ENCODE measurements at regions not wholly inside any gene's neighbourhood (a gene's known extent, or its start where the extent isn't known, plus 50 kb on each side); places are given as distances from the start of the nearest gene placed in this dataset.

DNA sequence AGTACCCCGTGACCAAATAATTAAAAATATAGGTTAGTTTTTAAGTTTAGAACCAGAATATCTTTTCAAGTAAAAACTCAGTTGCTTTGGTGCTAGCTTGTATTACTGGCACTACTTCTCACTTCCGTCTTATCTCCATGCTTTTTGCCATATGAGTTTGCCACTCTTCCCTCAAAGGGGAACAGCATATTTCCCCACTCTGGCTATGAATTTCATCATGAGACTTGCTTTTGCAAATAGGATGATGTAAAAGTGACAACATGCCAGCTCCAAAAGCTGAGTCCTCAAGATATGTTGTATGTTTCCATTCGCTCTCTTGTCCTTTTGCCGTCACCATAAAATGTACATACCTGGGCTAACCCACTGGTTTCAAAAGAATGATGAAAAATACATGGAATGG, 178.1 kb upstream of the SEMA3A start:
- Histone ChIP-seq H3K27ac (ENCODE audit: low read depth in 1 of 3, low read length in 2 of 3) (no peak overlapping the region), H3K9me3 (ENCODE audit: control insufficient read depth in 2 of 2, insufficient read depth in 1 of 2, low read depth in 1 of 2, low read length in 1 of 2) (no peaks in the 10 kb centered on the region), H3K27me3 (ENCODE audit: control insufficient read depth in 3 of 3, insufficient read depth in 3 of 3, low read length in 3 of 3) (no peaks in the 10 kb centered on the region), H3K36me3 (ENCODE audit: control insufficient read depth in 3 of 3, insufficient read depth in 2 of 3, low read depth in 1 of 3, low read length in 3 of 3) (no peaks in the 10 kb centered on the region), H3K4me1 (ENCODE audit: control insufficient read depth in 3 of 3, insufficient read depth in 2 of 3, low read depth in 1 of 3, low read length in 2 of 3) (no peaks in the 10 kb centered on the region), H3K4me3 (ENCODE audit: low read depth in 1 of 3, low read length in 3 of 3) (no peak overlapping the region)
- DNase-seq = no peak
- WGBS, 3 donors = 87 to 93% (median 87%) methylated on average over 4 of the region's 4 CpGs
- FAIRE-seq = no peak

DNA sequence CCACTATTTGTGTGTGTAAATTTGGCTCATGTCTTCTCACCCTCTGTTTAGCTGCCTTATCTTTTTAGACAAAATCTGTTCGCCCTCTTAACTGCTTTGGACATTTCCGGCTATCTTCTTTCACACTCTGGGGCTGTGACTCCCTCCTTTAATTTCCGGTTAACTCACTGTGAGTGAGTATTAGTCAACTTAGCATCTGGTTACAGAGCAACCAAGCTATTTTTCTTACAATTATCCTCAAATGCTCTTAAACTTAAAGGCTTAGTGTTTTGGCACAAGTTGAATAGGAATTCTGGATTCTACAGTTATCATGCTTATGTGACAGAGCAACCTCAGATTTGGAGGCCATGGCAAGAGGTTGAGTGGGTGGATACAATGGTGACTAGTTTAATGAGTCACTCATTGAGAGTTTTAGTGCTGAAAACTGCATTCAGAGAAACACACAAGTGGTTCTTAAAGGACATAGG, 177.6 kb upstream of the SEMA3A start:
- no peaks in the 10 kb centered on the region for H3K27me3 ChIP-seq (ENCODE audit: control insufficient read depth in 3 of 3, insufficient read depth in 3 of 3, low read length in 3 of 3)
- WGBS, 3 donors = 76 to 81% (median 78%) methylated on average over 3 of the region's 3 CpGs
- FAIRE-seq = no peak
- DNase-seq = no peak
- H3K36me3 ChIP-seq (ENCODE audit: control insufficient read depth in 3 of 3, insufficient read depth in 2 of 3, low read depth in 1 of 3, low read length in 3 of 3) = no peaks in the 10 kb centered on the region
- no peaks in the 10 kb centered on the region for H3K9me3 ChIP-seq (ENCODE audit: control insufficient read depth in 2 of 2, insufficient read depth in 1 of 2, low read depth in 1 of 2, low read length in 1 of 2)
- H3K27ac ChIP-seq (ENCODE audit: low read depth in 1 of 3, low read length in 2 of 3) = no peak overlapping the region
- H3K4me1 ChIP-seq (ENCODE audit: control insufficient read depth in 3 of 3, insufficient read depth in 2 of 3, low read depth in 1 of 3, low read length in 2 of 3) = no peaks in the 10 kb centered on the region
- no peak overlapping the region for H3K4me3 ChIP-seq (ENCODE audit: low read depth in 1 of 3, low read length in 3 of 3)

- H3K27me3 ChIP-seq (ENCODE audit: control insufficient read depth in 3 of 3, insufficient read depth in 3 of 3, low read length in 3 of 3) = no peaks in the 10 kb centered on the region
- no peak overlapping the region for H3K4me3 ChIP-seq (ENCODE audit: low read depth in 1 of 3, low read length in 3 of 3)
- no peaks in the 10 kb centered on the region for H3K4me1 ChIP-seq (ENCODE audit: control insufficient read depth in 3 of 3, insufficient read depth in 2 of 3, low read depth in 1 of 3, low read length in 2 of 3)
- FAIRE-seq = no peak
- no peaks in the 10 kb centered on the region for H3K36me3 ChIP-seq (ENCODE audit: control insufficient read depth in 3 of 3, insufficient read depth in 2 of 3, low read depth in 1 of 3, low read length in 3 of 3)
- DNase-seq = no peak
- H3K27ac ChIP-seq (ENCODE audit: low read depth in 1 of 3, low read length in 2 of 3) = no peak overlapping the region
- no peaks in the 10 kb centered on the region for H3K9me3 ChIP-seq (ENCODE audit: control insufficient read depth in 2 of 2, insufficient read depth in 1 of 2, low read depth in 1 of 2, low read length in 1 of 2)
- 31 to 77% (median 49%) methylated on average over 2 of the region's 2 CpGs for WGBS, 3 donors
These were observed 175.5 kb upstream of the SEMA3A start for GRCh38 chr7:84370114-84370513.

- Histone ChIP-seq H3K36me3 (ENCODE audit: control insufficient read depth in 3 of 3, insufficient read depth in 2 of 3, low read depth in 1 of 3, low read length in 3 of 3) (no peaks in the 10 kb centered on the region), H3K4me3 (ENCODE audit: low read depth in 1 of 3, low read length in 3 of 3) (no peak overlapping the region), H3K4me1 (ENCODE audit: control insufficient read depth in 3 of 3, insufficient read depth in 2 of 3, low read depth in 1 of 3, low read length in 2 of 3) (no peaks in the 10 kb centered on the region), H3K27ac (ENCODE audit: low read depth in 1 of 3, low read length in 2 of 3) (no peak overlapping the region), H3K9me3 (ENCODE audit: control insufficient read depth in 2 of 2, insufficient read depth in 1 of 2, low read depth in 1 of 2, low read length in 1 of 2) (no peaks in the 10 kb centered on the region), H3K27me3 (ENCODE audit: control insufficient read depth in 3 of 3, insufficient read depth in 3 of 3, low read length in 3 of 3) (no peaks in the 10 kb centered on the region)
- 85 to 89% (median 86%) methylated on average over 1 of the region's 1 CpG for WGBS, 3 donors
- no peak for FAIRE-seq
- no peak for DNase-seq
These were observed 173.5 kb upstream of the SEMA3A start for GRCh38 chr7:84368122-84368521.

DNA sequence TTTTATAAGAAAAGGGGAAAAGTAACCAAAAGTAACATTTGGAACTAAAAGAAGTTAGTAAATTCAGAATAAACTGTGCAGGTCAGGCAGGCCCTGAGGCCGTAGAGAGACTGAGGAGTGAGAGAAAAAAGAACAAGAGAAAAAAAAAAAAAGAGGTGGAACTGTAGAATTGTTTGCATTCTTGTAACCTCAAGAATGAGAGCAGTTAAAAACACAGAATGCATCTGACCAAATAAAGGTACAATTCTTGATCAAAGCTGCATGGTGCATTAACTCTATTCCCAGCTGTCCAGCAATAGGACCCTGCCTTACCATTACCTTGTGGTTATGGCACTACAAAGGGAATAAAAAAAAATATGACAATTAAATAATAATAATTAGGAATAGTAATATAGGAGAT, 170.1 kb upstream of the SEMA3A start:
- Histone ChIP-seq H3K36me3 (ENCODE audit: control insufficient read depth in 3 of 3, insufficient read depth in 2 of 3, low read depth in 1 of 3, low read length in 3 of 3) (no peaks in the 10 kb centered on the region), H3K27ac (ENCODE audit: low read depth in 1 of 3, low read length in 2 of 3) (no peak overlapping the region), H3K27me3 (ENCODE audit: control insufficient read depth in 3 of 3, insufficient read depth in 3 of 3, low read length in 3 of 3) (no peaks in the 10 kb centered on the region), H3K9me3 (ENCODE audit: control insufficient read depth in 2 of 2, insufficient read depth in 1 of 2, low read depth in 1 of 2, low read length in 1 of 2) (no peaks in the 10 kb centered on the region), H3K4me3 (ENCODE audit: low read depth in 1 of 3, low read length in 3 of 3) (no peak overlapping the region), H3K4me1 (ENCODE audit: control insufficient read depth in 3 of 3, insufficient read depth in 2 of 3, low read depth in 1 of 3, low read length in 2 of 3) (no peaks in the 10 kb centered on the region)
- no peak for DNase-seq
- no peak for FAIRE-seq
- 77 to 85% (median 81%) methylated on average over 1 of the region's 1 CpG for WGBS, 3 donors

- FAIRE-seq (no peak), DNase-seq (no peak)
- Histone ChIP-seq H3K27me3 (ENCODE audit: control insufficient read depth in 3 of 3, insufficient read depth in 3 of 3, low read length in 3 of 3) (no peaks in the 10 kb centered on the region), H3K27ac (ENCODE audit: low read depth in 1 of 3, low read length in 2 of 3) (no peak overlapping the region), H3K36me3 (ENCODE audit: control insufficient read depth in 3 of 3, insufficient read depth in 2 of 3, low read depth in 1 of 3, low read length in 3 of 3) (no peaks in the 10 kb centered on the region), H3K4me1 (ENCODE audit: control insufficient read depth in 3 of 3, insufficient read depth in 2 of 3, low read depth in 1 of 3, low read length in 2 of 3) (no peaks in the 10 kb centered on the region), H3K4me3 (ENCODE audit: low read depth in 1 of 3, low read length in 3 of 3) (no peak overlapping the region), H3K9me3 (ENCODE audit: control insufficient read depth in 2 of 2, insufficient read depth in 1 of 2, low read depth in 1 of 2, low read length in 1 of 2) (no peaks in the 10 kb centered on the region)
These were observed 169.2 kb upstream of the SEMA3A start for GRCh38 chr7:84363741-84364140.

- no peaks in the 10 kb centered on the region for H3K9me3 ChIP-seq (ENCODE audit: control insufficient read depth in 2 of 2, insufficient read depth in 1 of 2, low read depth in 1 of 2, low read length in 1 of 2)
- no peak overlapping the region for H3K4me3 ChIP-seq (ENCODE audit: low read depth in 1 of 3, low read length in 3 of 3)
- H3K36me3 ChIP-seq (ENCODE audit: control insufficient read depth in 3 of 3, insufficient read depth in 2 of 3, low read depth in 1 of 3, low read length in 3 of 3) = no peaks in the 10 kb centered on the region
- H3K27ac ChIP-seq (ENCODE audit: low read depth in 1 of 3, low read length in 2 of 3) = no peak overlapping the region
- WGBS, 3 donors = 35 to 73% (median 56%) methylated on average over 1 of the region's 1 CpG
- DNase-seq (no peak), FAIRE-seq (no peak)
- no peaks in the 10 kb centered on the region for H3K27me3 ChIP-seq (ENCODE audit: control insufficient read depth in 3 of 3, insufficient read depth in 3 of 3, low read length in 3 of 3)
- H3K4me1 ChIP-seq (ENCODE audit: control insufficient read depth in 3 of 3, insufficient read depth in 2 of 3, low read depth in 1 of 3, low read length in 2 of 3) = no peaks in the 10 kb centered on the region
These were observed 168.2 kb upstream of the SEMA3A start for GRCh38 chr7:84362828-84363227.

GRCh38 chr7:84362360-84362759, 167.8 kb upstream of the SEMA3A start:
- no peaks in the 10 kb centered on the region for H3K36me3 ChIP-seq (ENCODE audit: control insufficient read depth in 3 of 3, insufficient read depth in 2 of 3, low read depth in 1 of 3, low read length in 3 of 3)
- H3K4me3 ChIP-seq (ENCODE audit: low read depth in 1 of 3, low read length in 3 of 3) = no peak overlapping the region
- DNase-seq = peak in 1 of 2 donors; percentile 11
- no peaks in the 10 kb centered on the region for H3K9me3 ChIP-seq (ENCODE audit: control insufficient read depth in 2 of 2, insufficient read depth in 1 of 2, low read depth in 1 of 2, low read length in 1 of 2)
- peak; percentile 10 for FAIRE-seq
- no peaks in the 10 kb centered on the region for H3K27me3 ChIP-seq (ENCODE audit: control insufficient read depth in 3 of 3, insufficient read depth in 3 of 3, low read length in 3 of 3)
- no peak overlapping the region for H3K27ac ChIP-seq (ENCODE audit: low read depth in 1 of 3, low read length in 2 of 3)
- H3K4me1 ChIP-seq (ENCODE audit: control insufficient read depth in 3 of 3, insufficient read depth in 2 of 3, low read depth in 1 of 3, low read length in 2 of 3) = no peaks in the 10 kb centered on the region
- 20 to 71% (median 36%) methylated on average over 3 of the region's 3 CpGs for WGBS, 3 donors

DNA sequence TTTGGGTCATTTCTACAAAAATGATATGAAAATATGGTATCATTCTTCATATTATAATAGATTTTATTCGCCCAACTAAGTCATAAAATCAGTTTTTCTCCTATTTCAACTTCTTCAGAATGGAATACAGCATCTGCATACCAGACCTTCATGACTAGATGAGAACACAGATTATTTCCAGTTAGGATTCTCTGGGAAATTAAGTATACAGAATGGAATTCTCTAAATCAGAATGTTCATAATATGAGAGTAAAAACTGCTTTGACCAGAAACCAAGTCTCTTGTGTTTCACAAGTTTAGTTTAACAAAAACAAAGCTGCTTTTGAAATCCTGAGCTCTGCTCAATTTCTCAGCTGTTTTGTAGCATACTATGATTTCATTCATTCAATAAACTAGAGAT, 160.3 kb upstream of the SEMA3A start:
- Histone ChIP-seq H3K27me3 (ENCODE audit: control insufficient read depth in 3 of 3, insufficient read depth in 3 of 3, low read length in 3 of 3) (no peaks in the 10 kb centered on the region), H3K36me3 (ENCODE audit: control insufficient read depth in 3 of 3, insufficient read depth in 2 of 3, low read depth in 1 of 3, low read length in 3 of 3) (no peaks in the 10 kb centered on the region), H3K4me1 (ENCODE audit: control insufficient read depth in 3 of 3, insufficient read depth in 2 of 3, low read depth in 1 of 3, low read length in 2 of 3) (no peaks in the 10 kb centered on the region), H3K4me3 (ENCODE audit: low read depth in 1 of 3, low read length in 3 of 3) (no peak overlapping the region), H3K27ac (ENCODE audit: low read depth in 1 of 3, low read length in 2 of 3) (no peak overlapping the region), H3K9me3 (ENCODE audit: control insufficient read depth in 2 of 2, insufficient read depth in 1 of 2, low read depth in 1 of 2, low read length in 1 of 2) (no peaks in the 10 kb centered on the region)
- 50 to 81% (median 60%) methylated on average over 1 of the region's 1 CpG for WGBS, 3 donors
- FAIRE-seq = no peak
- DNase-seq = no peak
